ENCODE measurements at regions not wholly inside any gene's neighbourhood (a gene's known extent, or its start where the extent isn't known, plus 50 kb on each side); places are given as distances from the start of the nearest gene placed in this dataset.
"Not testable (repeated sequence)": the region's sequence is repeated elsewhere in the genome, so short reads cannot be mapped to it uniquely, and the experiment has no call there.

GRCh38 chr10:109358325-109358724 lies 565.0 kb downstream of the XPNPEP1 start:
- TF ChIP-seq Cebpa-rat (IDR thresholded peaks at IDR 0.05): no peak
- H3K36me3 ChIP-seq: no peaks in the 10 kb centered on the region
- no peak overlapping the region for H3K9ac ChIP-seq
- H3K27me3 ChIP-seq: no peaks in the 10 kb centered on the region
- H3K4me3 ChIP-seq: no peak overlapping the region
- H3K9me3 ChIP-seq (replicated peaks in 1 of 11): no peaks in the 10 kb centered on the region
- no peak overlapping the region for H3K27ac ChIP-seq
- no peaks in the 10 kb centered on the region for H3K4me1 ChIP-seq
- H3K4me2 ChIP-seq: no peak overlapping the region
- no peaks in the 10 kb centered on the region for H4K20me1 ChIP-seq

GRCh38 chr10:109348324-109348723 lies 575.0 kb downstream of the XPNPEP1 start:
- no peak for TF ChIP-seq Cebpa-rat (IDR thresholded peaks at IDR 0.05)
- no peak overlapping the region for H3K27ac ChIP-seq

GRCh38 chr10:109343293-109343692 lies 580.0 kb downstream of the XPNPEP1 start:
- H3K27me3 ChIP-seq: no peaks in the 10 kb centered on the region
- H4K20me1 ChIP-seq: no peaks in the 10 kb centered on the region
- H3K27ac ChIP-seq: no peak overlapping the region
- no peak overlapping the region for H3K9ac ChIP-seq
- H3K4me3 ChIP-seq: no peak overlapping the region
- no peaks in the 10 kb centered on the region for H3K4me1 ChIP-seq
- no peaks in the 10 kb centered on the region for H3K36me3 ChIP-seq
- TF ChIP-seq Cebpa-rat (IDR thresholded peaks at IDR 0.05): no peak
- H3K4me2 ChIP-seq: no peak overlapping the region
- H3K9me3 ChIP-seq (replicated peaks in 1 of 11): no peaks in the 10 kb centered on the region

More at GRCh38 chr10:109348324-109348723, 575.0 kb downstream of the XPNPEP1 start:
- Histone ChIP-seq H3K4me2 (no peak overlapping the region), H3K9me3 (replicated peaks in 1 of 11) (peaks cover 0 to 11% (median 7%) of the 10 kb centered on the region in 11 experiments; a peak in 13 of 22 replicates), H4K20me1 (no peaks in the 10 kb centered on the region), H3K4me1 (no peaks in the 10 kb centered on the region), H3K4me3 (no peak overlapping the region), H3K27me3 (no peaks in the 10 kb centered on the region), H3K9ac (no peak overlapping the region), H3K36me3 (no peaks in the 10 kb centered on the region)

GRCh38 chr10:109341986-109342385 lies 581.3 kb downstream of the XPNPEP1 start:
- no peak overlapping the region for H3K27ac ChIP-seq
- H3K9ac ChIP-seq: no peak overlapping the region
- no peaks in the 10 kb centered on the region for H3K4me1 ChIP-seq
- no peaks in the 10 kb centered on the region for H3K27me3 ChIP-seq
- no peaks in the 10 kb centered on the region for H4K20me1 ChIP-seq
- H3K36me3 ChIP-seq: no peaks in the 10 kb centered on the region
- no peak overlapping the region for H3K4me3 ChIP-seq
- H3K4me2 ChIP-seq: no peak overlapping the region
- no peaks in the 10 kb centered on the region for H3K9me3 ChIP-seq (replicated peaks in 1 of 11)
- TF ChIP-seq Cebpa-rat (IDR thresholded peaks at IDR 0.05): no peak

GRCh38 chr10:109328001-109328400 lies 595.3 kb downstream of the XPNPEP1 start:
- no peak overlapping the region for H3K4me3 ChIP-seq
- TF ChIP-seq Cebpa-rat (IDR thresholded peaks at IDR 0.05): no peak
- no peak overlapping the region for H3K27ac ChIP-seq
- no peaks in the 10 kb centered on the region for H4K20me1 ChIP-seq
- H3K9me3 ChIP-seq (replicated peaks in 1 of 11): no peaks in the 10 kb centered on the region
- H3K27me3 ChIP-seq: no peaks in the 10 kb centered on the region
- no peak overlapping the region for H3K9ac ChIP-seq
- no peaks in the 10 kb centered on the region for H3K36me3 ChIP-seq
- no peak overlapping the region for H3K4me2 ChIP-seq
- no peaks in the 10 kb centered on the region for H3K4me1 ChIP-seq

- no peak for TF ChIP-seq Cebpa-rat (IDR thresholded peaks at IDR 0.05)
- Histone ChIP-seq H3K4me3 (no peak overlapping the region), H3K27me3 (no peaks in the 10 kb centered on the region), H3K4me2 (no peak overlapping the region), H3K9ac (no peak overlapping the region), H3K4me1 (no peaks in the 10 kb centered on the region), H3K9me3 (replicated peaks in 1 of 11) (no peaks in the 10 kb centered on the region), H4K20me1 (no peaks in the 10 kb centered on the region), H3K27ac (no peak overlapping the region), H3K36me3 (no peaks in the 10 kb centered on the region)
Measured at GRCh38 chr10:109327266-109327665, 596.0 kb downstream of the XPNPEP1 start.

GRCh38 chr10:109324721-109325120 lies 598.6 kb downstream of the XPNPEP1 start:
- Histone ChIP-seq H4K20me1 (no peaks in the 10 kb centered on the region), H3K4me2 (no peak overlapping the region), H3K9ac (no peak overlapping the region), H3K9me3 (replicated peaks in 1 of 11) (0 out of 22 replicates have a peak, but pooled peaks cover 0 to 4% (median 0%) of the 10 kb centered on the region in 11 experiments), H3K27me3 (no peaks in the 10 kb centered on the region), H3K36me3 (no peaks in the 10 kb centered on the region), H3K4me3 (no peak overlapping the region), H3K4me1 (no peaks in the 10 kb centered on the region), H3K27ac (no peak overlapping the region)
- TF ChIP-seq Cebpa-rat (IDR thresholded peaks at IDR 0.05): no peak

GRCh38 chr10:109317746-109318366 lies 605.5 kb downstream of the XPNPEP1 start:
- Histone ChIP-seq H3K27me3 (no peaks in the 10 kb centered on the region), H3K9me3 (replicated peaks in 1 of 11) (0 out of 22 replicates have a peak, but pooled peaks cover 0 to 4% (median 0%) of the 10 kb centered on the region in 11 experiments), H3K4me1 (no peaks in the 10 kb centered on the region), H3K4me3 (no peak overlapping the region), H3K27ac (no peak overlapping the region), H3K4me2 (no peak overlapping the region), H4K20me1 (no peaks in the 10 kb centered on the region), H3K9ac (no peak overlapping the region), H3K36me3 (no peaks in the 10 kb centered on the region)
- TF ChIP-seq Cebpa-rat (IDR thresholded peaks at IDR 0.05): no peak

GRCh38 chr10:109314016-109314415 lies 609.3 kb downstream of the XPNPEP1 start:
- not testable (repeated sequence) for H3K9ac ChIP-seq; H3K4me1 ChIP-seq; H3K27ac ChIP-seq; H3K4me2 ChIP-seq; H3K9me3 ChIP-seq (replicated peaks in 1 of 11); H3K4me3 ChIP-seq; H4K20me1 ChIP-seq; H3K27me3 ChIP-seq; H3K36me3 ChIP-seq

GRCh38 chr10:109312555-109312954 lies 610.8 kb downstream of the XPNPEP1 start:
- not testable (repeated sequence) for H3K4me2 ChIP-seq; H3K9ac ChIP-seq; H3K27ac ChIP-seq; H3K4me3 ChIP-seq; H3K36me3 ChIP-seq; H3K27me3 ChIP-seq; H3K4me1 ChIP-seq; H3K9me3 ChIP-seq (replicated peaks in 1 of 11); H4K20me1 ChIP-seq

Measured in BLaER1 treated with 17β-estradiol and CSF1 and Interleukin-3, amounts not matched to agents 10 nM and 100 nM (cell line).